Parathyroid adenoma (tissue), 2 donors: ENCODE measurements at regions not wholly inside any gene's neighbourhood (a gene's known extent, or its start where the extent isn't known, plus 50 kb on each side); places are given as distances from the start of the nearest gene placed in this dataset.

ENCODE experiments used
- H2AFZ ChIP-seq: fragments of 300-600 bp; sonication (generic); one replicate; pipeline ENCODE4 v1.7.0; 2017; ENCODE audit warnings: antibody characterized with exemption, mild to moderate bottlenecking
- H3K27ac ChIP-seq: fragments of 300-600 bp; sonication (generic); one replicate; pipeline ENCODE4 v1.7.0; 2017
- H3K27me3 ChIP-seq: fragments of 300-600 bp; sonication (generic); one replicate; pipeline ENCODE4 v1.7.0; 2017; ENCODE audit warnings: low read length; ENCODE audit not compliant: control insufficient read depth, insufficient read depth
- H3K36me3 ChIP-seq: fragments of 300-600 bp; sonication (generic); one replicate; pipeline ENCODE4 v1.7.0; 2017; ENCODE audit warnings: low read length; ENCODE audit not compliant: control insufficient read depth, insufficient read depth
- H3K4me1 ChIP-seq: fragments of 300-600 bp; sonication (generic); one replicate; pipeline ENCODE4 v1.7.0; 2017; ENCODE audit warnings: control low read depth
- H3K4me2 ChIP-seq: fragments of 300-600 bp; sonication (generic); one replicate; pipeline ENCODE4 v1.7.0; 2017; ENCODE audit warnings: low read length
- H3K4me3 ChIP-seq: fragments of 300-600 bp; sonication (generic); one replicate; pipeline ENCODE4 v1.7.0; 2017; ENCODE audit warnings: low read depth, low read length
- H3K79me2 ChIP-seq: fragments of 300-600 bp; sonication (generic); one replicate; pipeline ENCODE4 v1.7.0; 2017; ENCODE audit warnings: control low read depth
- H3K9ac ChIP-seq: fragments of 300-600 bp; sonication (generic); one replicate; pipeline ENCODE4 v1.7.0; 2017; ENCODE audit warnings: mild to moderate bottlenecking
- H3K9me3 ChIP-seq: fragments of 300-600 bp; sonication (generic); one replicate; pipeline ENCODE4 v1.7.0; 2017; ENCODE audit warnings: low read length; ENCODE audit not compliant: control insufficient read depth
- TF ChIP-seq, protein P1 (sequence below): fragments of 300-600 bp; sonication (generic); IDR thresholded peaks from one replicate; pipeline ENCODE4 v1.7.0; 2017; ENCODE audit warnings: antibody characterized with exemption, mild to moderate bottlenecking
- donor health status: primary hyperparathyroidism.

DNA sequence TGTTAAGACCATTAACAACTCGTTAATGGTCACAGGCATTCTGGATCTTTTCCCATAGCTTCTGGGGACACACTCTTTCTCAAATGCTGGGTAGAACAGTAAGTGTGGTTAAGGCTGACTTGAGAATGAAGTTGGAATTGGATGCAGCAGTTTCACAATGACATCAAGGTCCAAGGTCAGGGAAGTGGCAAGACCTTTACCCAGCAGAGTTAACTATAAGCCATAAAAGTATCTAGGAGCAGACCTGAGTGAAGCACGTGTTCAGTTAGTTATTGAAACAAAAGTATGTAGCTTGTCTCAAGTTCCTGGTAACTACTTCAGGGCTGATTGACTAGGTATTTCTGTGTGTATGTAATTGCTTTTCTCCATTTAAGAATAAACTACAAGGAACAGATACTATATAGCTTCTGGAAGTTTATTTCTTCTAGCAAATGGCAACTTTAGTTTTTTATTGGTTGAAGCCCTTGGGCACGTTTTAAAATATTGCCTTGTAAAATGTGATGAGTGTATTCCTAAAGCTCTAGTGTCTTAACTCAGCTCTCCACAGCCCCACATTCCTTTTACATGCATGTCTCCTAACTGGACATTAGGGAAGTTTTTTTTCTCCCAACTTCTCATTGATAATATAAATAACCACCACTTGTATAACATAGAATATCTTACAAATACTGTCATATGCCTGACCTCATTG, 479.0 kb upstream of the CITED2 start:
- H3K27me3 ChIP-seq = no peaks in the 10 kb centered on the region
- no peaks in the 10 kb centered on the region for H3K79me2 ChIP-seq
- H3K9me3 ChIP-seq = peaks cover 4% of the 10 kb centered on the region
- H3K4me3 ChIP-seq = no peak overlapping the region
- H3K36me3 ChIP-seq = no peaks in the 10 kb centered on the region
- no peak overlapping the region for H3K27ac ChIP-seq
- H3K4me1 ChIP-seq = peaks cover 20% of the 10 kb centered on the region
- H3K4me2 ChIP-seq = no peak overlapping the region
- H2AFZ ChIP-seq = peak overlapping the region; percentile 35
- TF ChIP-seq, protein P1, sequence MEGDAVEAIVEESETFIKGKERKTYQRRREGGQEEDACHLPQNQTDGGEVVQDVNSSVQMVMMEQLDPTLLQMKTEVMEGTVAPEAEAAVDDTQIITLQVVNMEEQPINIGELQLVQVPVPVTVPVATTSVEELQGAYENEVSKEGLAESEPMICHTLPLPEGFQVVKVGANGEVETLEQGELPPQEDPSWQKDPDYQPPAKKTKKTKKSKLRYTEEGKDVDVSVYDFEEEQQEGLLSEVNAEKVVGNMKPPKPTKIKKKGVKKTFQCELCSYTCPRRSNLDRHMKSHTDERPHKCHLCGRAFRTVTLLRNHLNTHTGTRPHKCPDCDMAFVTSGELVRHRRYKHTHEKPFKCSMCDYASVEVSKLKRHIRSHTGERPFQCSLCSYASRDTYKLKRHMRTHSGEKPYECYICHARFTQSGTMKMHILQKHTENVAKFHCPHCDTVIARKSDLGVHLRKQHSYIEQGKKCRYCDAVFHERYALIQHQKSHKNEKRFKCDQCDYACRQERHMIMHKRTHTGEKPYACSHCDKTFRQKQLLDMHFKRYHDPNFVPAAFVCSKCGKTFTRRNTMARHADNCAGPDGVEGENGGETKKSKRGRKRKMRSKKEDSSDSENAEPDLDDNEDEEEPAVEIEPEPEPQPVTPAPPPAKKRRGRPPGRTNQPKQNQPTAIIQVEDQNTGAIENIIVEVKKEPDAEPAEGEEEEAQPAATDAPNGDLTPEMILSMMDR = no peak
- no peak overlapping the region for H3K9ac ChIP-seq

GRCh38 chr6:139852488-139853140, 478.2 kb upstream of the CITED2 start:
- Histone ChIP-seq H3K27me3 (no peaks in the 10 kb centered on the region), H3K4me2 (no peak overlapping the region), H3K27ac (no peak overlapping the region), H3K9ac (no peak overlapping the region), H3K9me3 (peaks cover 4% of the 10 kb centered on the region), H3K4me1 (peaks cover 23% of the 10 kb centered on the region), H3K79me2 (no peaks in the 10 kb centered on the region), H3K4me3 (no peak overlapping the region), H3K36me3 (no peaks in the 10 kb centered on the region), H2AFZ (peak overlapping the region; percentile 35)
- TF ChIP-seq, protein P1 = no peak

DNA sequence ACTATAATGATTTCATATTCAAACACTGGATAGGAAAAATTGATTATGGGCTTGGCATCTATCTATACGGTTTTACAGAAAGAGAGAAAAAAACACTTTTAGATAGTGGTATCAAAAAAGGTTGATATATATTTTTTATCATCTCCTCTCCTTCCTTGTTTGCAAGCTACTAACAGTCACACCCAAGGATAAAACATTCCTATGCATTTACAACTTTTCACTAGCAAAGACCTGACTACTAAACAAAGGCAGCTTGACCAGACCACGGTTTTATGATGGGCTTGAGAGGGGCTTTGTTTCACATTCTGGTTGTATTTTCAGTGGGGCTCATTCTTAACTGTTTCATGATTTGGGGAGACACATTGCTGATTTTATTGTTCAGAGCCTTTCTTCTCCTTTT, 477.6 kb upstream of the CITED2 start:
- no peaks in the 10 kb centered on the region for H3K36me3 ChIP-seq
- H3K4me2 ChIP-seq = no peak overlapping the region
- no peak overlapping the region for H3K4me3 ChIP-seq
- no peak overlapping the region for H3K9ac ChIP-seq
- no peaks in the 10 kb centered on the region for H3K27me3 ChIP-seq
- H3K9me3 ChIP-seq = peaks cover 4% of the 10 kb centered on the region
- no peak overlapping the region for H3K27ac ChIP-seq
- TF ChIP-seq, protein P1 = no peak
- H2AFZ ChIP-seq = no peak overlapping the region
- peaks cover 26% of the 10 kb centered on the region for H3K4me1 ChIP-seq
- H3K79me2 ChIP-seq = no peaks in the 10 kb centered on the region

GRCh38 chr6:139851206-139851605, 476.8 kb upstream of the CITED2 start:
- H3K4me1 ChIP-seq = peaks cover 24% of the 10 kb centered on the region
- no peaks in the 10 kb centered on the region for H3K79me2 ChIP-seq
- H2AFZ ChIP-seq = no peak overlapping the region
- peaks cover 4% of the 10 kb centered on the region for H3K9me3 ChIP-seq
- no peaks in the 10 kb centered on the region for H3K36me3 ChIP-seq
- H3K9ac ChIP-seq = no peak overlapping the region
- no peak overlapping the region for H3K4me2 ChIP-seq
- no peak overlapping the region for H3K27ac ChIP-seq
- H3K27me3 ChIP-seq = no peaks in the 10 kb centered on the region
- no peak overlapping the region for H3K4me3 ChIP-seq
- TF ChIP-seq, protein P1 = no peak
